H1 (cell line): ENCODE measurements at regions not wholly inside any gene's neighbourhood (a gene's known extent, or its start where the extent isn't known, plus 50 kb on each side); places are given as distances from the start of the nearest gene placed in this dataset.

Source experiments
- CHD2 ChIP-seq: IDR thresholded peaks from 2 replicates; pipeline ENCODE4 v1.6.1; 2012; ENCODE audit warnings: low read length, improper control_type of control experiment
- RBBP5 ChIP-seq: IDR thresholded peaks from 2 replicates; pipeline ENCODE4 v1.7.1; 2012; ENCODE audit warnings: low read depth, mild to moderate bottlenecking, inconsistent platforms, low read length, moderate library complexity, borderline replicate concordance
- TCF12 ChIP-seq: IDR thresholded peaks from 2 replicates; pipeline ENCODE4 v1.6.1; 2011; ENCODE audit warnings: low read depth, mild to moderate bottlenecking, low read length
- TEAD4 ChIP-seq: IDR thresholded peaks from 2 replicates; pipeline ENCODE4 v1.6.1; 2012; ENCODE audit warnings: low read depth, low read length, inconsistent platforms, mixed read lengths
- TF ChIP-seq, protein P1 (sequence below): fragments of 300-600 bp; sonication (generic); IDR thresholded peaks from 2 replicates; pipeline ENCODE4 v1.7.1; 2012; ENCODE audit warnings: low read length, moderate library complexity, mild to moderate bottlenecking, inconsistent platforms; ENCODE audit not compliant: insufficient replicate concordance

DNA sequence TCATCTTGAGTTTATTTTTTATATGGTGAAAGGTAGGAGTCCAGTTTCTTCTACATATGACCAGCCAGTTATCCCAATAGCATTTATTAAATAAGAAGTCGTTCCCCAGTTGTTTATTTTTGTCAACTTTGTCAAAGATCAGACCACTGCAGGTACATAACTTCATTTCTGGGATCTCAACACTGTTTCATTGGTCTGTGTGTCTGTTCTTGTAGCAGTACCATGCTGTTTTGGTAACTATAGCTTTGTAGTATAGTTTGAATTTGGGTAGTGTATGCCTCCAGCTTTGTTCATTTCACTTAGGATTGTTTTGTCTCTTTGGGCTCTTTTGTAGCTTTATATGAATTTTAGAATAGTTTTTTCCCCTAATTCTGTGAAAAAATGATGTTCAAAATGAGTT, 340.4 kb upstream of the PCDH20 start (continued):
- TF ChIP-seq, protein P1, sequence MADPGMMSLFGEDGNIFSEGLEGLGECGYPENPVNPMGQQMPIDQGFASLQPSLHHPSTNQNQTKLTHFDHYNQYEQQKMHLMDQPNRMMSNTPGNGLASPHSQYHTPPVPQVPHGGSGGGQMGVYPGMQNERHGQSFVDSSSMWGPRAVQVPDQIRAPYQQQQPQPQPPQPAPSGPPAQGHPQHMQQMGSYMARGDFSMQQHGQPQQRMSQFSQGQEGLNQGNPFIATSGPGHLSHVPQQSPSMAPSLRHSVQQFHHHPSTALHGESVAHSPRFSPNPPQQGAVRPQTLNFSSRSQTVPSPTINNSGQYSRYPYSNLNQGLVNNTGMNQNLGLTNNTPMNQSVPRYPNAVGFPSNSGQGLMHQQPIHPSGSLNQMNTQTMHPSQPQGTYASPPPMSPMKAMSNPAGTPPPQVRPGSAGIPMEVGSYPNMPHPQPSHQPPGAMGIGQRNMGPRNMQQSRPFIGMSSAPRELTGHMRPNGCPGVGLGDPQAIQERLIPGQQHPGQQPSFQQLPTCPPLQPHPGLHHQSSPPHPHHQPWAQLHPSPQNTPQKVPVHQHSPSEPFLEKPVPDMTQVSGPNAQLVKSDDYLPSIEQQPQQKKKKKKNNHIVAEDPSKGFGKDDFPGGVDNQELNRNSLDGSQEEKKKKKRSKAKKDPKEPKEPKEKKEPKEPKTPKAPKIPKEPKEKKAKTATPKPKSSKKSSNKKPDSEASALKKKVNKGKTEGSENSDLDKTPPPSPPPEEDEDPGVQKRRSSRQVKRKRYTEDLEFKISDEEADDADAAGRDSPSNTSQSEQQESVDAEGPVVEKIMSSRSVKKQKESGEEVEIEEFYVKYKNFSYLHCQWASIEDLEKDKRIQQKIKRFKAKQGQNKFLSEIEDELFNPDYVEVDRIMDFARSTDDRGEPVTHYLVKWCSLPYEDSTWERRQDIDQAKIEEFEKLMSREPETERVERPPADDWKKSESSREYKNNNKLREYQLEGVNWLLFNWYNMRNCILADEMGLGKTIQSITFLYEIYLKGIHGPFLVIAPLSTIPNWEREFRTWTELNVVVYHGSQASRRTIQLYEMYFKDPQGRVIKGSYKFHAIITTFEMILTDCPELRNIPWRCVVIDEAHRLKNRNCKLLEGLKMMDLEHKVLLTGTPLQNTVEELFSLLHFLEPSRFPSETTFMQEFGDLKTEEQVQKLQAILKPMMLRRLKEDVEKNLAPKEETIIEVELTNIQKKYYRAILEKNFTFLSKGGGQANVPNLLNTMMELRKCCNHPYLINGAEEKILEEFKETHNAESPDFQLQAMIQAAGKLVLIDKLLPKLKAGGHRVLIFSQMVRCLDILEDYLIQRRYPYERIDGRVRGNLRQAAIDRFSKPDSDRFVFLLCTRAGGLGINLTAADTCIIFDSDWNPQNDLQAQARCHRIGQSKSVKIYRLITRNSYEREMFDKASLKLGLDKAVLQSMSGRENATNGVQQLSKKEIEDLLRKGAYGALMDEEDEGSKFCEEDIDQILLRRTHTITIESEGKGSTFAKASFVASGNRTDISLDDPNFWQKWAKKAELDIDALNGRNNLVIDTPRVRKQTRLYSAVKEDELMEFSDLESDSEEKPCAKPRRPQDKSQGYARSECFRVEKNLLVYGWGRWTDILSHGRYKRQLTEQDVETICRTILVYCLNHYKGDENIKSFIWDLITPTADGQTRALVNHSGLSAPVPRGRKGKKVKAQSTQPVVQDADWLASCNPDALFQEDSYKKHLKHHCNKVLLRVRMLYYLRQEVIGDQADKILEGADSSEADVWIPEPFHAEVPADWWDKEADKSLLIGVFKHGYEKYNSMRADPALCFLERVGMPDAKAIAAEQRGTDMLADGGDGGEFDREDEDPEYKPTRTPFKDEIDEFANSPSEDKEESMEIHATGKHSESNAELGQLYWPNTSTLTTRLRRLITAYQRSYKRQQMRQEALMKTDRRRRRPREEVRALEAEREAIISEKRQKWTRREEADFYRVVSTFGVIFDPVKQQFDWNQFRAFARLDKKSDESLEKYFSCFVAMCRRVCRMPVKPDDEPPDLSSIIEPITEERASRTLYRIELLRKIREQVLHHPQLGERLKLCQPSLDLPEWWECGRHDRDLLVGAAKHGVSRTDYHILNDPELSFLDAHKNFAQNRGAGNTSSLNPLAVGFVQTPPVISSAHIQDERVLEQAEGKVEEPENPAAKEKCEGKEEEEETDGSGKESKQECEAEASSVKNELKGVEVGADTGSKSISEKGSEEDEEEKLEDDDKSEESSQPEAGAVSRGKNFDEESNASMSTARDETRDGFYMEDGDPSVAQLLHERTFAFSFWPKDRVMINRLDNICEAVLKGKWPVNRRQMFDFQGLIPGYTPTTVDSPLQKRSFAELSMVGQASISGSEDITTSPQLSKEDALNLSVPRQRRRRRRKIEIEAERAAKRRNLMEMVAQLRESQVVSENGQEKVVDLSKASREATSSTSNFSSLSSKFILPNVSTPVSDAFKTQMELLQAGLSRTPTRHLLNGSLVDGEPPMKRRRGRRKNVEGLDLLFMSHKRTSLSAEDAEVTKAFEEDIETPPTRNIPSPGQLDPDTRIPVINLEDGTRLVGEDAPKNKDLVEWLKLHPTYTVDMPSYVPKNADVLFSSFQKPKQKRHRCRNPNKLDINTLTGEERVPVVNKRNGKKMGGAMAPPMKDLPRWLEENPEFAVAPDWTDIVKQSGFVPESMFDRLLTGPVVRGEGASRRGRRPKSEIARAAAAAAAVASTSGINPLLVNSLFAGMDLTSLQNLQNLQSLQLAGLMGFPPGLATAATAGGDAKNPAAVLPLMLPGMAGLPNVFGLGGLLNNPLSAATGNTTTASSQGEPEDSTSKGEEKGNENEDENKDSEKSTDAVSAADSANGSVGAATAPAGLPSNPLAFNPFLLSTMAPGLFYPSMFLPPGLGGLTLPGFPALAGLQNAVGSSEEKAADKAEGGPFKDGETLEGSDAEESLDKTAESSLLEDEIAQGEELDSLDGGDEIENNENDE: no peak
- TF ChIP-seq TEAD4 (no peak), TCF12 (no peak), CHD2 (no peak), RBBP5 (no peak)
